ENCODE measurements at regions not wholly inside any gene's neighbourhood (a gene's known extent, or its start where the extent isn't known, plus 50 kb on each side); places are given as distances from the start of the nearest gene placed in this dataset.

GRCh38 chr18:68596016-68596415 is 118.9 kb downstream of the TMX3 start:
- TF ChIP-seq EZH2phosphoT487 (IDR thresholded peaks at IDR 0.05; ENCODE audit: insufficient read depth, low read depth) (no peak), EZH2 (IDR thresholded peaks at IDR 0.05; ENCODE audit: insufficient read depth, poor library complexity, severe bottlenecking) (no peak)

All from GM23248 (cell line).